GM12878 (cell line): ENCODE measurements at regions not wholly inside any gene's neighbourhood (a gene's known extent, or its start where the extent isn't known, plus 50 kb on each side); places are given as distances from the start of the nearest gene placed in this dataset.

Experiments
- ATAC-seq: fragments of 200-7000 bp; cut with Tn5 transposase; 3 replicates; pipeline ENCODE4 v1.9.1; 2020; ENCODE audit warnings: mild to moderate bottlenecking, moderate library complexity
- BruUV-seq: library from RNA; stranded (reverse); fragments of 400-500 nt; replicated peaks from 2 replicates; lab custom pipeline; 2021; lab: Mats Ljungman, UMichigan
- CTCF ChIA-PET: fragments of 300-600 bp; sonication (Branson Sonifier 250); formaldehyde crosslinking; extraction: SDS; loops from one replicate; lab custom pipeline; 2021; ENCODE audit warnings: inconsistent platforms; lab: Yijun Ruan, JAX
- POLR2A ChIA-PET: fragments of 350-600 bp; formaldehyde crosslinking; extraction: SDS; loops from one replicate; lab custom pipeline; 2021; ENCODE audit warnings: inconsistent platforms; lab: Charles Lee
- RAD21 ChIA-PET: fragments of 300-600 bp; sonication (Branson Sonifier 250); formaldehyde crosslinking; loops from one replicate; lab custom pipeline; 2023; ENCODE audit warnings: antibody characterized with exemption; ENCODE audit not compliant: unreplicated experiment; lab: Charles Lee
- SMC1A ChIA-PET: fragments of 300-600 bp; sonication (Branson Sonifier 250); formaldehyde crosslinking; loops from one replicate; lab custom pipeline; 2023; ENCODE audit not compliant: unreplicated experiment, uncharacterized antibody; lab: Charles Lee
- DNase-seq: peaks from one replicate; pipeline ENCODE4 v3.0.0-alpha.2; 2011; ENCODE audit warnings: low read depth, low spot score
- FAIRE-seq: peaks from 3 replicates; lab custom pipeline; 2011; peaks lifted over from hg19 to GRCh38; lab: Jason Lieb, UNC
- H2AFZ ChIP-seq: 2 replicates; pipeline ENCODE4 v1.6.0; 2011; ENCODE audit warnings: low read depth, low read length, control low read depth; ENCODE audit not compliant: control insufficient read depth
- H3K27ac ChIP-seq: 2 replicates; pipeline ENCODE4 v1.5.1; 2011; ENCODE audit warnings: control low read depth; ENCODE audit not compliant: control insufficient read depth, insufficient read depth
- H3K27me3 ChIP-seq, 2 experiments: replicated peaks in 1 of 2; 2 replicates each; pipeline versions ENCODE4 v1.6.0 to v1.6.1; 2011; ENCODE audit warnings: low read length in 1 of 2; ENCODE audit not compliant: control insufficient read depth in 2 of 2, insufficient read depth in 2 of 2
- H3K36me3 ChIP-seq, 2 experiments: 2 replicates each; pipeline ENCODE4 v1.5.1; 2011; ENCODE audit warnings: low read length in 1 of 2; ENCODE audit not compliant: control insufficient read depth in 2 of 2, insufficient read depth in 2 of 2
- H3K4me1 ChIP-seq: 2 replicates; pipeline ENCODE4 v1.6.1; 2011; ENCODE audit warnings: mild to moderate bottlenecking, low read length, moderate library complexity, mixed read lengths; ENCODE audit not compliant: control insufficient read depth, insufficient read depth
- H3K4me2 ChIP-seq: 2 replicates; pipeline ENCODE4 v1.6.0; 2011; ENCODE audit warnings: control low read depth; ENCODE audit not compliant: control insufficient read depth, insufficient read depth
- H3K4me3 ChIP-seq: fragments of 200-600 bp; sonication (generic); 2 replicates; pipeline ENCODE4 v1.5.1; 2016
- H3K79me2 ChIP-seq: 2 replicates; pipeline ENCODE4 v1.6.0; 2011; ENCODE audit warnings: low read length; ENCODE audit not compliant: control insufficient read depth, insufficient read depth
- H3K9ac ChIP-seq: 2 replicates; pipeline ENCODE4 v1.8.0; 2011; ENCODE audit warnings: low read length, control low read depth, mixed read lengths; ENCODE audit not compliant: control insufficient read depth, insufficient read depth
- H3K9me3 ChIP-seq: replicated peaks from 3 replicates; pipeline ENCODE4 v1.5.1; 2011; ENCODE audit warnings: mild to moderate bottlenecking, low read length; ENCODE audit not compliant: control insufficient read depth, insufficient read depth
- H4K20me1 ChIP-seq: 2 replicates; pipeline ENCODE4 v1.6.0; 2011; ENCODE audit not compliant: control insufficient read depth, insufficient read depth
- ATF2 ChIP-seq: IDR thresholded peaks from 2 replicates; pipeline ENCODE4 v1.6.1; 2012; ENCODE audit warnings: low read length, inconsistent platforms
- ATF3 ChIP-seq: IDR thresholded peaks from 2 replicates; pipeline ENCODE4 v1.6.1; 2011; ENCODE audit warnings: low read depth, mild to moderate bottlenecking, low read length, moderate library complexity, borderline replicate concordance; ENCODE audit errors: extremely low read depth
- CREM ChIP-seq: IDR thresholded peaks from 2 replicates; pipeline ENCODE4 v1.6.1; 2014; ENCODE audit warnings: antibody characterized with exemption, low read depth
- EGR1 ChIP-seq, 2 experiments: IDR thresholded peaks; 1 replicate in 1 of 2; 2 replicates in 1 of 2; pipeline ENCODE4 v1.6.1; 2011 to 2012; ENCODE audit warnings: low read depth in 2 of 2, low read length in 2 of 2, borderline replicate concordance in 1 of 2, mild to moderate bottlenecking in 1 of 2, moderate library complexity in 1 of 2
- HDGF ChIP-seq: fragments of 450-650 bp; IDR thresholded peaks from 2 replicates; pipeline ENCODE4 v1.6.1; 2016; ENCODE audit warnings: antibody characterized with exemption
- JUND ChIP-seq: IDR thresholded peaks from 2 replicates; pipeline ENCODE4 v1.6.1; 2012; ENCODE audit warnings: low read depth, mild to moderate bottlenecking, low read length, improper control_type of control experiment, moderate library complexity
- NRF1 ChIP-seq: conservative IDR thresholded peaks from 2 replicates; pipeline ENCODE4 v1.6.1; 2011; ENCODE audit warnings: mild to moderate bottlenecking, low read depth, low read length, improper control_type of control experiment
- PML ChIP-seq: IDR thresholded peaks from 2 replicates; pipeline ENCODE4 v1.6.1; 2012; ENCODE audit warnings: low read length, inconsistent platforms
- POU2F2 ChIP-seq: IDR thresholded peaks from 3 replicates; pipeline ENCODE4 v1.6.1; 2011; ENCODE audit warnings: low read depth, mild to moderate bottlenecking, low read length, borderline replicate concordance
- RCOR1 ChIP-seq: conservative IDR thresholded peaks from 2 replicates; pipeline ENCODE4 v1.6.1; 2012; ENCODE audit warnings: low read depth, low read length, improper control_type of control experiment
- SMARCA5 ChIP-seq: fragments of 450-650 bp; IDR thresholded peaks from 2 replicates; pipeline ENCODE4 v1.6.1; 2017; ENCODE audit warnings: mild to moderate bottlenecking
- SPI1 ChIP-seq: IDR thresholded peaks from 2 replicates; pipeline ENCODE4 v1.6.1; 2011; ENCODE audit warnings: low read depth, mild to moderate bottlenecking, low read length, moderate library complexity, borderline replicate concordance; ENCODE audit not compliant: insufficient read depth
- SRF ChIP-seq, 2 experiments: IDR thresholded peaks; 2 replicates each; pipeline ENCODE4 v1.6.1; 2011; ENCODE audit warnings: low read depth in 2 of 2, low read length in 2 of 2, mild to moderate bottlenecking in 1 of 2, moderate library complexity in 1 of 2
- SUPT20H ChIP-seq: IDR thresholded peaks from 2 replicates; pipeline ENCODE4 v1.6.1; 2011; ENCODE audit warnings: low read depth, mild to moderate bottlenecking, low read length, moderate library complexity, borderline replicate concordance; ENCODE audit not compliant: control insufficient read depth
- WRNIP1 ChIP-seq: IDR thresholded peaks from 2 replicates; pipeline ENCODE4 v1.6.1; 2011; ENCODE audit warnings: low read depth, low read length, improper control_type of control experiment, borderline replicate concordance
- ZBED1 ChIP-seq: IDR thresholded peaks from 2 replicates; pipeline ENCODE4 v1.6.1; 2016; ENCODE audit warnings: borderline replicate concordance
- ZBTB4 ChIP-seq: fragments of 450-650 bp; formaldehyde crosslinking; IDR thresholded peaks from 2 replicates; pipeline ENCODE4 v1.4.0; 2022; ENCODE audit warnings: mild to moderate bottlenecking, moderate library complexity
- WGBS: methylation state at CpG from one replicate; pipeline ENCODE4 v1.1.6; 2016; ENCODE audit warnings: low lambda C conversion rate; ENCODE audit not compliant: insufficient replicate concordance, insufficient coverage; ENCODE audit errors: missing lambda C conversion rate; 5-methylcytosine and 5-hydroxymethylcytosine counted together
- in situ Hi-C: fragments of 300-500 bp; cut with MboI; formaldehyde crosslinking; loops from 9 replicates; pipeline ENCODE4 v1.14.3; 2018; ENCODE audit warnings: mixed read lengths
- intact Hi-C: fragments of 100-400 bp; cut with micrococcal nuclease; formaldehyde crosslinking; loops from one replicate; pipeline ENCODE4 v1.14.2; 2022; ENCODE audit not compliant: unreplicated experiment

GRCh38 chr7:26040085-26040484 lies 111.9 kb upstream of the NFE2L3 start (continued):
- TF ChIP-seq EGR1 (IDR thresholded peaks at IDR 0.05; ENCODE audit: borderline replicate concordance in 1 of 2, low read depth in 2 of 2, low read length in 2 of 2) (no peak), HDGF (no peak)

- H3K27ac ChIP-seq = no peak overlapping the region
- ChIA-PET POLR2A (no interaction called here), RAD21 (no interaction called here), CTCF (no interaction called here), SMC1A (interaction anchor here (0.9 kb wide), 1 partner anchor 53 kb away, joined by 3 read pairs; no protein-coding TSS in a partner anchor)
- H4K20me1 ChIP-seq = no peaks in the 10 kb centered on the region
- no peaks in the 10 kb centered on the region for H3K36me3 ChIP-seq
- no peak overlapping the region for H3K4me3 ChIP-seq
- 47% methylated on average over 6 of the region's 6 CpGs for WGBS
- FAIRE-seq (no peak), DNase-seq (no peak), ATAC-seq (no peak)
- intact Hi-C loops (no loop called here), in situ Hi-C loops (no loop called here)
- TF ChIP-seq ZBTB4 = no peak
- no peak for TF ChIP-seq POU2F2
- no peak for TF ChIP-seq SUPT20H
- no peak for TF ChIP-seq ZBED1
- no peak for TF ChIP-seq RCOR1
- no peak for TF ChIP-seq ATF2
- TF ChIP-seq SRF (IDR thresholded peaks at IDR 0.05; ENCODE audit: low read depth in 2 of 2, low read length in 2 of 2) = no peak
- TF ChIP-seq NRF1 = no peak
- no peak for TF ChIP-seq JUND
- no peak for TF ChIP-seq CREM
- TF ChIP-seq PML = no peak
- no peak for TF ChIP-seq WRNIP1
- TF ChIP-seq ATF3 = no peak
- no peak for TF ChIP-seq SMARCA5
- no peak for TF ChIP-seq SPI1
- no peak overlapping the region for H3K9ac ChIP-seq
- H3K79me2 ChIP-seq = no peaks in the 10 kb centered on the region
- no TSS peak for BruUV-seq
- no peaks in the 10 kb centered on the region for H3K9me3 ChIP-seq
- H2AFZ ChIP-seq = no peak overlapping the region
- peaks cover 4 to 6% of the 10 kb centered on the region in 2 experiments; a peak in 3 of 4 replicates for H3K27me3 ChIP-seq
- H3K4me2 ChIP-seq = no peak overlapping the region
- no peaks in the 10 kb centered on the region for H3K4me1 ChIP-seq
Measured at GRCh38 chr7:26042237-26042636, 109.8 kb upstream of the NFE2L3 start.
